NB4 (cell line): ENCODE measurements at regions not wholly inside any gene's neighbourhood (a gene's known extent, or its start where the extent isn't known, plus 50 kb on each side); places are given as distances from the start of the nearest gene placed in this dataset.

Experiments used
- DNase-seq: peaks from one replicate; pipeline ENCODE4 v3.0.0; 2010; ENCODE audit warnings: low read depth
- H3K4me3 ChIP-seq: one replicate; pipeline ENCODE4 v1.5.1; 2011; ENCODE audit warnings: mild to moderate bottlenecking, low read depth, low read length, moderate library complexity
- MAX ChIP-seq: IDR thresholded peaks from 2 replicates; pipeline ENCODE4 v1.6.1; 2011; ENCODE audit warnings: low read depth, low read length
- MYC ChIP-seq: IDR thresholded peaks from 2 replicates; pipeline ENCODE4 v1.6.1; 2011; ENCODE audit warnings: low read depth, low read length
- POLR2A ChIP-seq: IDR thresholded peaks from 2 replicates; pipeline ENCODE4 v1.6.1; 2011; ENCODE audit warnings: mild to moderate bottlenecking; ENCODE audit not compliant: insufficient read length; ENCODE audit errors: extremely low read depth
- TF ChIP-seq, protein P1 (sequence below): IDR thresholded peaks from one replicate; pipeline ENCODE4 v1.5.1; 2012; ENCODE audit warnings: low read depth, low read length

GRCh38 chr6:166683477-166683876 is 56.4 kb upstream of the RPS6KA2 start:
- TF ChIP-seq MAX (no peak), MYC (no peak), POLR2A (no peak)
- TF ChIP-seq, protein P1, sequence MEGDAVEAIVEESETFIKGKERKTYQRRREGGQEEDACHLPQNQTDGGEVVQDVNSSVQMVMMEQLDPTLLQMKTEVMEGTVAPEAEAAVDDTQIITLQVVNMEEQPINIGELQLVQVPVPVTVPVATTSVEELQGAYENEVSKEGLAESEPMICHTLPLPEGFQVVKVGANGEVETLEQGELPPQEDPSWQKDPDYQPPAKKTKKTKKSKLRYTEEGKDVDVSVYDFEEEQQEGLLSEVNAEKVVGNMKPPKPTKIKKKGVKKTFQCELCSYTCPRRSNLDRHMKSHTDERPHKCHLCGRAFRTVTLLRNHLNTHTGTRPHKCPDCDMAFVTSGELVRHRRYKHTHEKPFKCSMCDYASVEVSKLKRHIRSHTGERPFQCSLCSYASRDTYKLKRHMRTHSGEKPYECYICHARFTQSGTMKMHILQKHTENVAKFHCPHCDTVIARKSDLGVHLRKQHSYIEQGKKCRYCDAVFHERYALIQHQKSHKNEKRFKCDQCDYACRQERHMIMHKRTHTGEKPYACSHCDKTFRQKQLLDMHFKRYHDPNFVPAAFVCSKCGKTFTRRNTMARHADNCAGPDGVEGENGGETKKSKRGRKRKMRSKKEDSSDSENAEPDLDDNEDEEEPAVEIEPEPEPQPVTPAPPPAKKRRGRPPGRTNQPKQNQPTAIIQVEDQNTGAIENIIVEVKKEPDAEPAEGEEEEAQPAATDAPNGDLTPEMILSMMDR, result no peak
- H3K4me3 ChIP-seq, result no peak overlapping the region
- DNase-seq, result no peak

DNA sequence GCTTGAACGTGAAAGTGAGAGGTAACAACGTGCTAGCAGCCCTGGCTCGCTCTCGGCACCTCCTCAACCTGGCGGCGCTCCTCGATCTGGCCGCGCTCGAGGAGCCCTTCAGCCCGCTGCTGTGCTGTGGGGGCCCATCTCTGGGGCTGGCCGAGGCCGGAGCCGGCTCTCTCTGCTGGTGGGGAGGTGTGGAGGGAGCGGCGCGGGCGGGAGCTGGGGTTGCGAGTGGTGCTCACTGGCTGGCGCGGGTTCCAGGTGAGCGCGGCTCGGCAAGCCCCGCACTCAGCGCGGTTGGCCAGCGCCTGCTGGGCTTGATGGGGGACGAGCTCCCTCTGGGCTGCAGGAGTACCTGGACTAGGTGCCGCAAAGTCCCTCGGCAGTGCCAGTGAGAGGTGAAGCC is 52.5 kb upstream of the RPS6KA2 start:
- no peak overlapping the region for H3K4me3 ChIP-seq
- TF ChIP-seq MAX, result no peak
- TF ChIP-seq POLR2A, result no peak
- TF ChIP-seq, protein P1, result no peak
- no peak for TF ChIP-seq MYC
- DNase-seq, result no peak

GRCh38 chr6:166678426-166678825 is 51.4 kb upstream of the RPS6KA2 start:
- TF ChIP-seq, protein P1, result no peak
- no peak for TF ChIP-seq POLR2A
- no peak for TF ChIP-seq MAX
- no peak for TF ChIP-seq MYC
- DNase-seq, result no peak
- H3K4me3 ChIP-seq, result no peak overlapping the region

DNA sequence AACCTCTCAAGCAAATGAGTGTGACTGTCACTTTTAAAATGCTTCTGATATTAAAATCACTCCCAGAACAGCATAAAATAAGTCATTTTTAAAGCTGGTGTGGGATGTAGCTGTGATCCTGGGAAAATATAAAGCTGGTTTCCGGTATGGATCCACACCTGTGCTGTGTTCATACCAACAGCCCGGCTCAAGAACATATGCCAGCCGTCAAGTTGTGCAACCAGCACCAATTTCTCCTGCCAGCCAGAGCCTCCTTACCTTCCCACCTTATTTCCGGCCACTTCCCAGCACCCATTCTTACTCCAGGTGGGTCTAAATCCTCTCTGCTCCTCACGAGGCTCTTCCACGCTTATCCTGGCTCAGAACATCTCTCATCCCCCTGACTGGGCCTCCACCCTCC is 50.9 kb upstream of the RPS6KA2 start:
- DNase-seq, result no peak
- TF ChIP-seq, protein P1, result no peak
- TF ChIP-seq MYC (no peak), MAX (no peak), POLR2A (no peak)
- H3K4me3 ChIP-seq, result no peak overlapping the region
